Smooth muscle cell (in vitro differentiated cells): ENCODE measurements at regions not wholly inside any gene's neighbourhood (a gene's known extent, or its start where the extent isn't known, plus 50 kb on each side); places are given as distances from the start of the nearest gene placed in this dataset.

ENCODE experiments used
- DNase-seq: peaks from one replicate; lab custom pipeline; 2025; ENCODE audit not compliant: unreplicated experiment; lab: John Stamatoyannopoulos, UW
- H2AFZ ChIP-seq: fragments of 200-600 bp; sonication (generic); 2 replicates; pipeline ENCODE4 v1.6.0; 2016; ENCODE audit warnings: antibody characterized with exemption, low read depth, mild to moderate bottlenecking
- H3F3A ChIP-seq: fragments of 200-600 bp; sonication (generic); 2 replicates; pipeline ENCODE4 v1.6.0; 2017; ENCODE audit warnings: antibody characterized with exemption, low read depth
- H3K27ac ChIP-seq: fragments of 200-600 bp; sonication (generic); 2 replicates; pipeline ENCODE4 v1.5.1; 2016; ENCODE audit warnings: low read depth, mild to moderate bottlenecking
- H3K27me3 ChIP-seq: fragments of 200-600 bp; sonication (generic); 2 replicates; pipeline ENCODE4 v1.6.1; 2016; ENCODE audit warnings: low read depth, mild to moderate bottlenecking
- H3K36me3 ChIP-seq: fragments of 200-600 bp; sonication (generic); 2 replicates; pipeline ENCODE4 v1.5.1; 2016; ENCODE audit warnings: low read depth
- H3K4me1 ChIP-seq: fragments of 200-600 bp; sonication (generic); 2 replicates; pipeline ENCODE4 v1.5.1; 2016; ENCODE audit warnings: low read depth
- H3K4me2 ChIP-seq: fragments of 200-600 bp; sonication (generic); 2 replicates; pipeline ENCODE4 v1.6.0; 2016; ENCODE audit warnings: mild to moderate bottlenecking
- H3K4me3 ChIP-seq: fragments of 200-600 bp; sonication (generic); 2 replicates; pipeline ENCODE4 v1.5.1; 2016; ENCODE audit warnings: mild to moderate bottlenecking
- H3K79me2 ChIP-seq: fragments of 200-600 bp; sonication (generic); 2 replicates; pipeline ENCODE4 v1.6.0; 2016; ENCODE audit warnings: low read depth, mild to moderate bottlenecking
- H3K9ac ChIP-seq: fragments of 200-600 bp; sonication (generic); 2 replicates; pipeline ENCODE4 v1.6.0; 2016; ENCODE audit warnings: low read depth
- H3K9me3 ChIP-seq: fragments of 200-600 bp; sonication (generic); replicated peaks from 2 replicates; pipeline ENCODE4 v1.5.1; 2016; ENCODE audit warnings: low read depth
- H4K20me1 ChIP-seq: fragments of 200-600 bp; sonication (generic); 2 replicates; pipeline ENCODE4 v1.6.0; 2016; ENCODE audit warnings: low read depth
- CTCF ChIP-seq: fragments of 200-600 bp; sonication (generic); IDR thresholded peaks from 2 replicates; pipeline ENCODE4 v1.5.1; 2017; ENCODE audit warnings: borderline replicate concordance, mild to moderate bottlenecking, antibody characterized with exemption; ENCODE audit not compliant: insufficient read depth, poor library complexity, severe bottlenecking
- WGBS: methylation state at CpG from one replicate; pipeline ENCODE4 v1.1.7; 2016; ENCODE audit warnings: low lambda C conversion rate; 5-methylcytosine and 5-hydroxymethylcytosine counted together

- no peaks in the 10 kb centered on the region for H3K27me3 ChIP-seq
- TF ChIP-seq CTCF: no peak
- H3K9me3 ChIP-seq: no peaks in the 10 kb centered on the region
- no peak overlapping the region for H2AFZ ChIP-seq
- H3K4me3 ChIP-seq: no peak overlapping the region
- no peaks in the 10 kb centered on the region for H3K4me1 ChIP-seq
- no peaks in the 10 kb centered on the region for H3K36me3 ChIP-seq
- no peak overlapping the region for H3K27ac ChIP-seq
- no peaks in the 10 kb centered on the region for H4K20me1 ChIP-seq
- 67% methylated on average over 3 of the region's 3 CpGs for WGBS
- no peaks in the 10 kb centered on the region for H3F3A ChIP-seq
- no peaks in the 10 kb centered on the region for H3K79me2 ChIP-seq
- no peak overlapping the region for H3K9ac ChIP-seq
- no peak for DNase-seq
- no peak overlapping the region for H3K4me2 ChIP-seq
These were observed 375.7 kb upstream of the TUSC1 start for GRCh38 chr9:26053954-26054353.

GRCh38 chr9:26043431-26043830 lies 365.2 kb upstream of the TUSC1 start:
- H3K36me3 ChIP-seq: peaks cover 7% of the 10 kb centered on the region
- H3K9ac ChIP-seq: no peak overlapping the region
- peaks cover 5% of the 10 kb centered on the region for H3K9me3 ChIP-seq
- DNase-seq: no peak
- H3K4me3 ChIP-seq: no peak overlapping the region
- TF ChIP-seq CTCF: no peak
- H3K79me2 ChIP-seq: no peaks in the 10 kb centered on the region
- no peak overlapping the region for H3K4me2 ChIP-seq
- no peaks in the 10 kb centered on the region for H3K4me1 ChIP-seq
- H3K27ac ChIP-seq: no peak overlapping the region
- no peaks in the 10 kb centered on the region for H4K20me1 ChIP-seq
- no peak overlapping the region for H2AFZ ChIP-seq
- 95% methylated on average over 1 of the region's 1 CpG for WGBS
- H3F3A ChIP-seq: no peaks in the 10 kb centered on the region
- H3K27me3 ChIP-seq: no peaks in the 10 kb centered on the region

GRCh38 chr9:26034786-26035185 lies 356.5 kb upstream of the TUSC1 start:
- no peak for DNase-seq
- H2AFZ ChIP-seq: no peak overlapping the region
- H3K79me2 ChIP-seq: no peaks in the 10 kb centered on the region
- 76% methylated on average over 6 of the region's 6 CpGs for WGBS
- H4K20me1 ChIP-seq: no peaks in the 10 kb centered on the region
- no peaks in the 10 kb centered on the region for H3F3A ChIP-seq
- TF ChIP-seq CTCF: no peak
- H3K9me3 ChIP-seq: peaks cover 5% of the 10 kb centered on the region
- no peak overlapping the region for H3K27ac ChIP-seq
- H3K4me2 ChIP-seq: no peak overlapping the region
- H3K4me1 ChIP-seq: no peaks in the 10 kb centered on the region
- H3K9ac ChIP-seq: no peak overlapping the region
- no peak overlapping the region for H3K4me3 ChIP-seq
- H3K36me3 ChIP-seq: peaks cover 4% of the 10 kb centered on the region
- no peaks in the 10 kb centered on the region for H3K27me3 ChIP-seq

GRCh38 chr9:26033336-26033735 lies 355.1 kb upstream of the TUSC1 start:
- H3K27ac ChIP-seq: no peak overlapping the region
- no peak for TF ChIP-seq CTCF
- no peaks in the 10 kb centered on the region for H3F3A ChIP-seq
- H2AFZ ChIP-seq: no peak overlapping the region
- no peak overlapping the region for H3K4me3 ChIP-seq
- no peaks in the 10 kb centered on the region for H3K79me2 ChIP-seq
- no peaks in the 10 kb centered on the region for H3K36me3 ChIP-seq
- H3K9ac ChIP-seq: no peak overlapping the region
- H4K20me1 ChIP-seq: no peaks in the 10 kb centered on the region
- no peaks in the 10 kb centered on the region for H3K9me3 ChIP-seq
- H3K4me2 ChIP-seq: no peak overlapping the region
- no peaks in the 10 kb centered on the region for H3K27me3 ChIP-seq
- WGBS: 79% methylated on average over 3 of the region's 3 CpGs
- no peaks in the 10 kb centered on the region for H3K4me1 ChIP-seq
- no peak for DNase-seq
